Trophoblast cell (in vitro differentiated cells and primary cell): ENCODE measurements at regions not wholly inside any gene's neighbourhood (a gene's known extent, or its start where the extent isn't known, plus 50 kb on each side); places are given as distances from the start of the nearest gene placed in this dataset.

Source experiments
- DNase-seq, 2 donors: peaks; one replicate each; pipeline ENCODE4 v3.0.0-alpha.2; 2016
- H2AFZ ChIP-seq: 2 replicates; pipeline ENCODE4 v1.6.1; 2013; ENCODE audit warnings: low read length, moderate library complexity, mild to moderate bottlenecking; ENCODE audit not compliant: insufficient read depth, poor library complexity
- H2AK5ac ChIP-seq: 2 replicates; pipeline ENCODE4 v1.6.1; 2013; ENCODE audit warnings: mild to moderate bottlenecking, low read length
- H2BK120ac ChIP-seq: 2 replicates; pipeline ENCODE4 v1.6.1; 2013; ENCODE audit warnings: low read length, mild to moderate bottlenecking, moderate library complexity; ENCODE audit not compliant: insufficient read depth, poor library complexity
- H2BK12ac ChIP-seq: 2 replicates; pipeline ENCODE4 v1.6.1; 2013; ENCODE audit warnings: mild to moderate bottlenecking, low read length, moderate library complexity
- H2BK5ac ChIP-seq: 2 replicates; pipeline ENCODE4 v1.6.1; 2013; ENCODE audit warnings: low read length, low read depth, moderate library complexity, mild to moderate bottlenecking; ENCODE audit not compliant: poor library complexity
- H3K14ac ChIP-seq: 2 replicates; pipeline ENCODE4 v1.6.1; 2013; ENCODE audit warnings: mild to moderate bottlenecking, low read length
- H3K18ac ChIP-seq: 2 replicates; pipeline ENCODE4 v1.6.1; 2013; ENCODE audit warnings: mild to moderate bottlenecking, low read length
- H3K23ac ChIP-seq: 2 replicates; pipeline ENCODE4 v1.6.1; 2013; ENCODE audit warnings: low read length
- H3K27ac ChIP-seq: 2 replicates; pipeline ENCODE4 v1.5.1; 2013; ENCODE audit warnings: low read depth, mild to moderate bottlenecking, inconsistent platforms, low read length, moderate library complexity
- H3K27me3 ChIP-seq: 2 replicates; pipeline ENCODE4 v1.6.1; 2013; ENCODE audit warnings: inconsistent platforms, mild to moderate bottlenecking, low read length, moderate library complexity; ENCODE audit not compliant: insufficient read depth
- H3K36me3 ChIP-seq, 2 experiments: 1 replicate in 1 of 2; 2 replicates in 1 of 2; pipeline ENCODE4 v1.6.1; 2013; ENCODE audit warnings: low read length in 2 of 2, mild to moderate bottlenecking in 2 of 2, moderate library complexity in 1 of 2; ENCODE audit not compliant: insufficient read depth in 2 of 2, control insufficient read depth in 1 of 2
- H3K4ac ChIP-seq: 2 replicates; pipeline ENCODE4 v1.6.1; 2013; ENCODE audit warnings: low read depth, mild to moderate bottlenecking, low read length, moderate library complexity
- H3K4me1 ChIP-seq, 2 experiments: 1 replicate in 1 of 2; 2 replicates in 1 of 2; pipeline ENCODE4 v1.6.1; 2013; ENCODE audit warnings: low read length in 2 of 2, mild to moderate bottlenecking in 2 of 2, moderate library complexity in 1 of 2; ENCODE audit not compliant: insufficient read depth in 2 of 2, control insufficient read depth in 1 of 2
- H3K4me2 ChIP-seq: 2 replicates; pipeline ENCODE4 v1.6.1; 2013; ENCODE audit warnings: inconsistent platforms, mild to moderate bottlenecking, low read length, moderate library complexity
- H3K4me3 ChIP-seq: 2 replicates; pipeline ENCODE4 v1.5.1; 2013; ENCODE audit warnings: mild to moderate bottlenecking, low read depth, low read length, inconsistent platforms
- H3K79me1 ChIP-seq: one replicate; pipeline ENCODE4 v1.6.1; 2013; ENCODE audit warnings: low read length
- H3K79me2 ChIP-seq: 2 replicates; pipeline ENCODE4 v1.6.1; 2013; ENCODE audit warnings: low read length, mild to moderate bottlenecking; ENCODE audit not compliant: control insufficient read depth, insufficient read depth, poor library complexity
- H3K9ac ChIP-seq: 2 replicates; pipeline ENCODE4 v1.6.1; 2013; ENCODE audit warnings: mild to moderate bottlenecking, low read length
- H3K9me3 ChIP-seq: 2 replicates; pipeline ENCODE4 v1.6.1; 2013; ENCODE audit warnings: low read depth, mild to moderate bottlenecking, control low read depth, inconsistent platforms, low read length; ENCODE audit not compliant: insufficient read depth
- H4K12ac ChIP-seq: 2 replicates; pipeline ENCODE4 v1.6.1; 2013; ENCODE audit warnings: low read depth, mild to moderate bottlenecking, low read length, moderate library complexity
- H4K8ac ChIP-seq: 2 replicates; pipeline ENCODE4 v1.6.1; 2013; ENCODE audit warnings: low read depth, mild to moderate bottlenecking, low read length, moderate library complexity
- H4K91ac ChIP-seq: one replicate; pipeline ENCODE4 v1.6.1; 2013; ENCODE audit warnings: low read depth, mild to moderate bottlenecking, low read length, moderate library complexity
- WGBS: extraction: QIAGEN DNeasy Blood & Tissue Kit; methylation state at CpG from one replicate; pipeline ENCODE4 v1.1.7; 2013; ENCODE audit warnings: missing lambda C conversion rate; ENCODE audit not compliant: insufficient read length, insufficient coverage; ENCODE audit errors: extremely low coverage; 5-methylcytosine and 5-hydroxymethylcytosine counted together

DNA sequence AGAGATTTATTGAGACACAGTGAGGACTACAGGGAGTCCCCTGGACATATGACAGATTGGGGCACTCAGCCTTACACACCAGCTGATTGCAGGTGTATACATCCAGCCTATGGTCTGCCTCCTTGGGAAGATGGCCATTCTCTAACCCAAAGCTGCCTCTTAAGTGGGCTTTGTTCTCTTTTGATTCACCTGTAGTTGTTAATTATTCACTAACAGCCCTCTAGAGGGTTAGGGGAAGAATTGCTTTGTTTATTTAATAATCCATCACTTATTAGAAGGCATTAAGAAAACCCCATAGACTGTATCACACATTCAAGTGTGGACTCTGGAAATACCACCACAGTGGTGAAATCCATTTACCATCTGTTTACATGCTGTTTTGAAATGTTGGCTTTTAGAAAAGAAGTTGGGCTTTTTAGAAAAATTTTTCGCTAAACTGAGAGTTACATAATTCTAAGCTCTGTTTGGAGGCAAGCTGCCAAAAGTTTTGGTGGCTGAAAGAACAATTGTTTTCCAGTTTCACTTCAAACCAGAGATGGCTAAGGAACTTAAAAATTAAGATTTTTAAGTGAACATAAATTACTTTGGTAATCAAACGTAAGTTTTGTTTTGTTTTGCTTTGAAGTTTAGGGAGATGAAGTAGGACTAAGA is 379.1 kb downstream of the ADRA2A start:
- no peak overlapping the region for H3K4me3 ChIP-seq
- H3K18ac ChIP-seq = no peak overlapping the region
- no peaks in the 10 kb centered on the region for H3K27me3 ChIP-seq
- no peaks in the 10 kb centered on the region for H3K79me2 ChIP-seq
- H2AK5ac ChIP-seq = no peak overlapping the region
- H2AFZ ChIP-seq = no peak overlapping the region
- H2BK12ac ChIP-seq = no peak overlapping the region
- no peak overlapping the region for H4K91ac ChIP-seq
- H2BK120ac ChIP-seq = no peak overlapping the region
- H3K9ac ChIP-seq = no peak overlapping the region
- H3K27ac ChIP-seq = no peak overlapping the region
- H3K4ac ChIP-seq = no peak overlapping the region
- no CpG with 5 or more reads among the region's 2 CpGs for WGBS
- H3K9me3 ChIP-seq = peaks cover 2% of the 10 kb centered on the region
- no peak overlapping the region for H3K4me2 ChIP-seq
- H3K23ac ChIP-seq = no peak overlapping the region
- H4K12ac ChIP-seq = no peak overlapping the region
- H4K8ac ChIP-seq = no peak overlapping the region
- H3K4me1 ChIP-seq = no peaks in the 10 kb centered on the region
- no peak overlapping the region for H3K14ac ChIP-seq
- no peaks in the 10 kb centered on the region for H3K79me1 ChIP-seq
- DNase-seq = no peak
- H3K36me3 ChIP-seq = no peaks in the 10 kb centered on the region
- H2BK5ac ChIP-seq = no peak overlapping the region

DNA sequence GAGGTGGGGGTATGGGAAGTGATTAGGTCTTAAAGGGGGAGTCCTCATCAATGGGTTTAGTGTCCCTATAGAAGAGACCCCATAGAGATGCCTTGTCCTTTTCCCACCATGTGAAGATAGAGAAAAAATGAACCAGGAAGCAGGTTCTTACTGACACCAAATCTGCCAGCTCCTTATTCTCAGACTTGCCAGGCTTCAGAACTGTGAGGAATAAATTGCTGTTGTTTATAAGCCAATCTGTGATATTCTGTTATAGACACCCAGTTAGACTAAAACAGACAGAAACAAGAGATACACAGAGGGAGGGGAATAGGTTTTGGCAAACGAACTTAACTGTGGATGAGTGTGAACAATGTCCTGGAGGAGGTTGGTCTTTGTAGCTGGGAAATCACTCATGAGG is 381.4 kb downstream of the ADRA2A start:
- DNase-seq = no peak
- H3K4me3 ChIP-seq = no peak overlapping the region
- no peak overlapping the region for H2AFZ ChIP-seq
- no peak overlapping the region for H3K18ac ChIP-seq
- H3K4ac ChIP-seq = no peak overlapping the region
- H3K23ac ChIP-seq = no peak overlapping the region
- H3K36me3 ChIP-seq = no peaks in the 10 kb centered on the region
- no peak overlapping the region for H2BK120ac ChIP-seq
- no peak overlapping the region for H4K12ac ChIP-seq
- peaks cover 7% of the 10 kb centered on the region for H3K9me3 ChIP-seq
- no peak overlapping the region for H3K14ac ChIP-seq
- no peak overlapping the region for H3K27ac ChIP-seq
- H2BK12ac ChIP-seq = no peak overlapping the region
- H3K79me1 ChIP-seq = no peaks in the 10 kb centered on the region
- no peak overlapping the region for H3K4me2 ChIP-seq
- H4K91ac ChIP-seq = no peak overlapping the region
- no peaks in the 10 kb centered on the region for H3K4me1 ChIP-seq
- H2AK5ac ChIP-seq = no peak overlapping the region
- no peaks in the 10 kb centered on the region for H3K79me2 ChIP-seq
- H3K27me3 ChIP-seq = no peaks in the 10 kb centered on the region
- no peak overlapping the region for H4K8ac ChIP-seq
- no CpG with 5 or more reads among the region's 1 CpG for WGBS
- H3K9ac ChIP-seq = no peak overlapping the region
- H2BK5ac ChIP-seq = no peak overlapping the region

DNA sequence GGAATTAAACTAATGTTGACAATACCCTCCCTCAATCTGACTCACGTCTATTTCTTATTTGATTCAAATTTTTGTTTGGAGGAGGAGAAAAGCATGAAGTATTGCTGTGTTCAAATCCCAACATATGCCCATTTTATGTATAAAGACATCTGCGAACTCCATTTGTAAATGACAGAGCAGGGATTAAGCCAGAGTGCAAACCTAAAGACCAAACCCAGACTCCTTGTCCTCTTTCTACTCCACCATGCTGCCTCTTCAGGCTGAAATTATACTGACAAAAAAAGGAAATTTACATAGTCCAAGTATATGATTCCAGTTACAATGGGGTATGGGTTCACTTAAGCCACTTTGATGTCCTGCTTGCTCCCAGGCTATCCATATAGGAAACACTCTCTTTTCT is 383.1 kb downstream of the ADRA2A start:
- H3K4me2 ChIP-seq = no peak overlapping the region
- DNase-seq = no peak
- H3K36me3 ChIP-seq = no peaks in the 10 kb centered on the region
- no peak overlapping the region for H3K9ac ChIP-seq
- H4K8ac ChIP-seq = no peak overlapping the region
- H3K27me3 ChIP-seq = no peaks in the 10 kb centered on the region
- no peak overlapping the region for H2AK5ac ChIP-seq
- no peak overlapping the region for H3K27ac ChIP-seq
- H2AFZ ChIP-seq = no peak overlapping the region
- H2BK120ac ChIP-seq = no peak overlapping the region
- no peaks in the 10 kb centered on the region for H3K79me1 ChIP-seq
- no CpG with 5 or more reads among the region's 2 CpGs for WGBS
- H4K91ac ChIP-seq = no peak overlapping the region
- no peak overlapping the region for H2BK5ac ChIP-seq
- no peak overlapping the region for H2BK12ac ChIP-seq
- H3K4ac ChIP-seq = no peak overlapping the region
- H3K9me3 ChIP-seq = peaks cover 7% of the 10 kb centered on the region
- H3K79me2 ChIP-seq = no peaks in the 10 kb centered on the region
- H4K12ac ChIP-seq = no peak overlapping the region
- no peak overlapping the region for H3K18ac ChIP-seq
- H3K4me1 ChIP-seq = no peaks in the 10 kb centered on the region
- H3K14ac ChIP-seq = no peak overlapping the region
- H3K4me3 ChIP-seq = no peak overlapping the region
- H3K23ac ChIP-seq = no peak overlapping the region

DNA sequence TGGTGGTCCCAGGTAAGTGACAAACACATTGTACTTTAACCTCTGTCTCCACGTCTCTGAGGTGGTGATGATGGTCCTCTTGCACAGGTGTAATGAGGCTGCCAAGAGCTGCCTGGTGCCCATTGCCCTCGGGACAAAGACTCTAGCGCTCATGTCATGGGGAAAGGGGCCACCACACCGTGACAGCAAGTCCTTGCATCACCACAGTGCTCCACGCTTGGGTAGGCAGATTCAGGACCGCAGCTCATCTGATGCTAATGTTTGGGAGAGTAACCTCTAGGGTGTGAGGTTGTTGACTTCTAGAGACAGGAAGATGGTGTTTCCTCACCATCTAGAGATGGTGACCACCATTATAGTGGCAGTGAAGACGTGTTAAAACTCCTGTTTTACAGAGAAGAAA is 395.6 kb downstream of the ADRA2A start:
- no peak overlapping the region for H2AK5ac ChIP-seq
- no peak overlapping the region for H2BK120ac ChIP-seq
- no peaks in the 10 kb centered on the region for H3K9me3 ChIP-seq
- DNase-seq = no peak
- H3K4me1 ChIP-seq = peaks cover 0 to 2% of the 10 kb centered on the region in 2 experiments
- H3K36me3 ChIP-seq = no peaks in the 10 kb centered on the region
- H3K79me2 ChIP-seq = no peaks in the 10 kb centered on the region
- H3K18ac ChIP-seq = no peak overlapping the region
- H3K4me2 ChIP-seq = no peak overlapping the region
- no peak overlapping the region for H3K4ac ChIP-seq
- H4K91ac ChIP-seq = no peak overlapping the region
- H2BK5ac ChIP-seq = no peak overlapping the region
- no peaks in the 10 kb centered on the region for H3K79me1 ChIP-seq
- no peak overlapping the region for H3K9ac ChIP-seq
- H3K23ac ChIP-seq = no peak overlapping the region
- no peaks in the 10 kb centered on the region for H3K27me3 ChIP-seq
- no peak overlapping the region for H4K12ac ChIP-seq
- H2AFZ ChIP-seq = no peak overlapping the region
- H4K8ac ChIP-seq = no peak overlapping the region
- no CpG with 5 or more reads among the region's 7 CpGs for WGBS
- no peak overlapping the region for H2BK12ac ChIP-seq
- H3K27ac ChIP-seq = no peak overlapping the region
- no peak overlapping the region for H3K4me3 ChIP-seq
- no peak overlapping the region for H3K14ac ChIP-seq
